Hematopoietic multipotent progenitor cell treated with erythropoietin and hydrocortisone succinate and interleukin-3 and kit ligand, for 6 days (in vitro differentiated cells): ENCODE measurements at regions not wholly inside any gene's neighbourhood (a gene's known extent, or its start where the extent isn't known, plus 50 kb on each side); places are given as distances from the start of the nearest gene placed in this dataset.

Experiments used
- DNase-seq: peaks from one replicate; pipeline ENCODE4 v3.0.0-alpha.2; 2015

DNA sequence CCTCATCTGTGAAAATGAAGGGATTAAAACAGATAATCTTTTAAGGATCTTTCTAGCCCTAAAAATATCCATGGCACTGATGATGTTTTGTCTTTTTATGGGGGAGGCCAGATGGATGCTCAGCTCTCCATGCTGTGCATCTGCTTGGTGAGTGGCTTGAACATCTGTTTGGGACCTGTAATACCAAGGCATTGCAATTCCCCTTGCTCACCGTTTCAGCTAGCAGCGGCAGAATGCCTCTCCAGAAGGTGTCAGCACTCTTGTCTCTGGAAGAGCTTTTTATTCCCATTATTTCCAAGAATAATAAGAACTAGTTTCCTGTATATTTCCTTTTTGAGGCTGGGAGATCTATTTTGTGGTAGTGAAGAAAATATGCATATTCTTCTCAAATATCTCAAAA, 151.9 kb upstream of the ANK2 start:
- no peak for DNase-seq

DNA sequence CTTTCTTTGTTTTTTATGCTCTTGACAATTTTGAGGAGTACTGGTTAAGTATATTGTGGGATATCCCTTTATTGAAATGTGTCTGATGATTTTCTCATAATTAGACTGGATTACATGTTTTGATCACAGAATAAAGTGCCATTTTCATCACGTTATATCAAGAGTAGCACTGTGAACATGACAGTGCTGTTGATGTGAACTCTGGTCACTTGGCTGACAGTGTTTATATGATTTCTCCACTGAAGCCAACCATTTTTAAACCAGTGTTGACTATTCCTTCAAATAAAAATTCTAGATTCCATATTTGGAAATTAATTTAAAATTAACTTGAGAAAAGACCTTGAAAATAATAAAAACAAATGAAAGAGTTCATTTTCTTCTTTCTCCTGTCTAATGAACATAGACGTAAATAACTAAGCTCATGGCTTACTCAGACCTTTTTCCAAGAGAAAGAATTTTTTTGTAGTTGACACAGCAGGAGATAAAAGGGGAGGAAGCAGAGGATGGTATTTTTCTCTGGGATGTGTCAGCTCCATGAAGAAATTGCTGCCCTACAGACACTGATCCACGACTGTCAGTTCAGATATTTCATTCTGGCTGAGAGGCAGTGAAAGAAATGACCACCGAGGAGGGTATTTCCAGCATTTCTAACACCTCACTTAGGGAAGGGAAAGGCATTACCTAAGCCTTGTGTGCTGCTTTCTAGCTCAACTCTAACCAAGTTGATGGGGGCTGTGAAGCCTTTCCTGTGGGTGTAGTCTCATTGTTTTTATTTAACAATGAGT, 150.9 kb upstream of the ANK2 start:
- DNase-seq = no peak

DNA sequence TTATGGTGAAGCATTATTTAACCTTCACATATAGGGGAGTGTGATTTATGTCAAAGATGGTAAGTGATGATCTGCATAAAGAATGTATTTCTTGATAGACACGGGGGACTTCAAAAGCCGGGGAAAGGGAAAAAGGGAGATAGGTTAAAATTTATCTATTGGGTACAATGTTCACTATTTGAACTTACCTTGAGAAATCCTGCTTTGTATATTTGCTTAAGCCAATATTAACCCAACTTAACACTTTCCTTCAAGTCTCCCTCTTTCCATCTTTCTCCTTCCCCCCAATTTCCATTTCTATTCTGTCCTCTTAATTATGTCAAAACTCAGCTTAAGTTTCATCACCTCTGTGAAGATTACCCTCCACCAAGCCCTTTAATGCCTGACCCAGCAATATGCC, 149.0 kb upstream of the ANK2 start:
- no peak for DNase-seq

DNA sequence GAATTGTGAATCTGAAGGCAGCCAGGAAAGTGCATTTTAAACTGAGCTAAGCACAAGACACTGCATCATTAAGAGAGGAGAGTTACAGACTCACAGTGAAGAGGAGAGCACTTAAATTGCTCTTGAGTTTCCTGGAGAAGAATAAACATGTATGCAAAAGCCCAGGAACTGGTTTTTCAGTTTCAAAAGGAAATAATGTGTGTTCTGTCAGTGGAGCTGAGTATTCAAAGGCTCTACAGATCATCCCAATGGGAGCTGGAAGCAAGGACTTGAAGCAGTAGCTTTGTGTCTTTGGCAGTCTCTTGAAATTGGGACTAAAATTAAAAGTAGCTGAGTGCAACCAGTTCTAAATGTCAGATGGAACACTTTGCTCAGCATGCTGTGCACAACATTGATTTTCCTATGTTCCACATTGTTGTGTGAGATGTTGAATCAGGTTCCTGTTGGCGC, 147.5 kb upstream of the ANK2 start:
- no peak for DNase-seq

DNA sequence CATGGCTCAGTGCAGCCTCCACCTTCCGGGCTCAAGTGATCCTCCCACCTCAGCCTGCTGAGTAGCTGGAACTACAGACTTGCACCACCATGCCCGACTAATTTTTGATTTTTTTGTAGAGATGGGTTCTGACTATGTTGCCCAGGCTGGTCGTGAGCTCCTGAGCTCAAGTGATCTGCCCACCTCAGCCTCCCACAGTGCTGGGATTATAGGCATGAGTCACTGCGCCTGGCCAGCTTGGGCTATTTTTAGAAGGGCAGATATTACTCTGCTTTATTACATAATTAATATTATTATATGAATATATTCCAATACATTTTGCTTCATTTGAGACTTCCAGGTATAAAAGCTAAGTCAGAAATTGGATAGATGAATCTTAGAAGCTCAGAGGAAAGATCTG, 143.7 kb upstream of the ANK2 start:
- DNase-seq = no peak

DNA sequence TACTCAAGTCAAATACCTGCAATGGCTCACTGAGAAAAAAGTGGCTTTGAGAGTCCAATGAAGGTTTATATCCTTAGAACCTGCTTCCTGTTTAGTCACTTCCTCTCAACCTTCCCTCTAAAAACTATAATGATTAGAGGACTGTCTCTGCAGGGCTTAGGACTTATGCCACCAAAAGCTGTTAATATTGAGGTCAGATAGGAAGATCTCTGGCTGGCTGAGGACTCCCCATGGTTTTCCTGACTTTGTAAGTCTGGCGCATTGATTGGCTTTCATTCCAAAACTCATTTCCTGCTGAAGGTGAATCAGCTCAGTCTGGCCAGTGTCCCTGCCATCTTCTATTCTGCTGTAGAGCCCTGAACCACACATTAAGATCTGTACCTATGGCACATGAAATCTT, 140.9 kb upstream of the ANK2 start:
- DNase-seq = no peak

DNA sequence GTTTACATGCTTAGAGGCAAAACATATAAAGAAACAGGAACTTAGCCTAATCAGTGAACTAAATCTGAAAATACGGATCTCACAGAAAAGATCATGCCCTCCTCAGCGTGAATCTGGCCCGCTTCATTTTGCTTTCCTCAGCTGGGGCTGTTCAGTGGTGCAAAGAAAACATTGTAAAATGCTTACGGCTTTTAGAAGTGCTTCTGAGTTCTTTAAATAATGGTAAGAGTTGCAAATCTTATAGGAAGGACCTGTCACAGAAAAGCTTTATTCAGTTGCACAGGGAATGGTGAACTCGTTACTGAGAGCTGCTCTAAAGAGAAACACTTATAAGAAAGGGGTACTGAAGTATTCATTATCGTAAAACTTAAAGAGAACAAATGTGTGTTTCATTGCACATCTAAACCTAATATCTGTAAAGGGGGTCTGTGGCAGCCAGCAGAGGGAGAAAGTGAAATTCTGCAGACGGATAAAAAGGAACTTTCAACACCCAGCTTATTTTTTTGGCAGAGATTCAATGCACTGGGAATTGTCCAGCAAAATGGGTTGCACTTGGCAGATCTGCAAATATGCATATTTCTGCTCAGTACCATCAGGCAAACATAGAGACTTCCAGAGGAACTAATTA, 139.2 kb upstream of the ANK2 start:
- DNase-seq = no peak

DNA sequence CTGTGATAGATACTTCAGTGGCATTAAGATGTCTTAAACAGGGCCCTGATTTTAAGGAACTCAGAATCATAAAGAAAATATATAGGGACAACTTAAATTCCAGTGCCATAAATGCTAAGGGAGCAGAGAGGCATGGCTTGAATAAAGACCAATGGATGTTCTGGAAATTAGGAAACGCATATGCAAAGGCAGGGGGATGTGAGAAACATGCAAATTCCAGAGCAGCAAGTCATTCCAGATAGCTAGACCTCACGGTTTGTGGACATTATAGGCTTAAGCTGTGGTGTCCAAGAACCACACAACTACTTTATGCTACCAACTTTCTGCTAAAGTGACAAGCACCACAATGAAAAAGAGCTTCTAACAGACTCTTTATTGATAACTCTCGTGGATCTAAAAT, 132.6 kb upstream of the ANK2 start:
- DNase-seq = no peak

DNA sequence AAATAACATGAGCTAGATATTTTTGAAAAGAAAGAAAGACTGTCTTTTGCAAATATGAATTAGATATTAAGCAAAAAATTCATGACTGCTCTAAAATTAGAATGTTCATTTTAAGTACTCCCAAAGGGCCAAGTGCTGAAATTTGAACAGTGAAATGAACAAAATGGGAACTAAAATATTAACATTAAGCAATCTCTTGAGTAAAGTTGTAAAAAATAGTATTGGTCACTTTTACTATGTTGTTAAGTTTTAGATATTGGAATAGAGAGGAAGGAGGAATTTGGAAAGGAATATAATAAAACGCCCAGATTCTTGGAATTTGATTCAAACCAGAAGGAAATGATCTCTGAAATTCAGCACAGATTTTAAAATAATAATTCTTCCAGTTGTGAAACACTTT, 125.9 kb upstream of the ANK2 start:
- DNase-seq = no peak

DNA sequence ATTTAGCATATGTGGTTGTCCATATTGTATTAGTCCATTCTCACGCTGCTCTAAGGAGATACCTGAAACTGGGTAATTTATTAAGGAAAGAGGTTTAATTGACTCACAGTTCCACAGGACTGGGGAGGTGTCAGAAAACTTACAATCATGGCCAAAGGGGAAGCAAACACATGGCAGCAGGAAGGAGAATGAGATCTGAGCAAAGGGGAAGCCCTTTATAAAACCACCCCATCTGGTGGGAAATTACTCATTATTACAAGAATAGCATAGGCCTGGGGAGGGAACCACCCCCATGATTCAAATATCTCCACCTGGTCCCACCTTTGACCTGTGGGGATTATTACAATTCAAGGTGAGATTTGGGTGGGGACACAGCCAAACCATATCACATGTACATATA, 122.6 kb upstream of the ANK2 start:
- DNase-seq = no peak

DNA sequence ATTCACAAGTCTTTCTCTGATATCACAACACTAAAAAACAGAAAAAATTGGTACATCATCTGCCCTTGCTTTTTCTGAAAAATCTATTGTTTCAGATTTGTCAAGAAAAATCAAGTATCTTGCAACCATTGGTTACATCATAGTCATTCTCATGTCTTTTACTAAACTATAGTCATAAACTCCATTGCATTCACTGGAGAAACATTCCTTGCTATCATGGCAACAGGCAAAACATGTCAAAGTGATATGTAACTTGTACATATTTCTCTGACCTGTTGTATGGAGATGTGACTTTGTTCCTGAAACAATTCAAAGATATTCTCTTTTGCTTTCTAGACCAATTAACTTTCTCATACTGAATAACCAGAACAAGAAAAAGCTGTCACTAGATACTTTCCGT, 121.9 kb upstream of the ANK2 start:
- DNase-seq = no peak

DNA sequence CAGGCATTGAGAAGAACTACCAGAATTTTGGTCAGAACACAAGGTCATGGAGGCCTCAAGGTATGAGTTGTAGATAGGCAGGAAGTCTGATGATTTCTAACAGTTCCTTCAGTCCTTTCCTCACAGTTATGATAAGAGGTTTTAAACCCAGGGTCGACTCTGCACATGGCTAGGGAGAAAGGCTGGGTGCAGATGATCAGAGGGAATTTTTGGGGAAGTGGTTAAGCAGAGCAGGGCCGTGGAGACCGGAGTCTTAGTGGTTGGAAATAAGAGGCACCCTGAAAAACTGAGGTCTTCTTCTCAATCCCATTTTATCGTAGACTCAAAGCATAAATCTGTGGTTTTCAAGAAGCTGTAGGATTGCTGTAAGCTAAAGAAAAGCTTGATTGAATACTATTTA, 118.5 kb upstream of the ANK2 start:
- no peak for DNase-seq

DNA sequence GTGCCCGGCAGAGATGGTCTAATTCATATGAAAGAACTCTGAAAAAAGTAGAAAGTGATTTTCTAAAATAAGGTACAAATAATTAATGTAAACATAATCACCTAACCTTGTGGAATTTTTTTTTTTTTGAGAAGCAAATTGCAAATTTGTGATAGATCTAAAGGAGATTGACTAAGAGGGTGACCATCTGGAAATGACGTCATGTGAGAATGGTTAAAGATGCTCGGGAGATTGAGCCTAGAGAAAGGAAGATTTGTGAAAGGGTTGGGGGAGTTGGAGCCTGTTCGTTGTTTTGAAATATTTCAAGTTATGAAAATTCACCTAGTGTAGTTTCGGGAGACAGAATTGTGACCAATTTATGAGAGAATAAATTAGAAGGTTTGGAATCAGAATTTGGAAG, 115.7 kb upstream of the ANK2 start:
- no peak for DNase-seq

DNA sequence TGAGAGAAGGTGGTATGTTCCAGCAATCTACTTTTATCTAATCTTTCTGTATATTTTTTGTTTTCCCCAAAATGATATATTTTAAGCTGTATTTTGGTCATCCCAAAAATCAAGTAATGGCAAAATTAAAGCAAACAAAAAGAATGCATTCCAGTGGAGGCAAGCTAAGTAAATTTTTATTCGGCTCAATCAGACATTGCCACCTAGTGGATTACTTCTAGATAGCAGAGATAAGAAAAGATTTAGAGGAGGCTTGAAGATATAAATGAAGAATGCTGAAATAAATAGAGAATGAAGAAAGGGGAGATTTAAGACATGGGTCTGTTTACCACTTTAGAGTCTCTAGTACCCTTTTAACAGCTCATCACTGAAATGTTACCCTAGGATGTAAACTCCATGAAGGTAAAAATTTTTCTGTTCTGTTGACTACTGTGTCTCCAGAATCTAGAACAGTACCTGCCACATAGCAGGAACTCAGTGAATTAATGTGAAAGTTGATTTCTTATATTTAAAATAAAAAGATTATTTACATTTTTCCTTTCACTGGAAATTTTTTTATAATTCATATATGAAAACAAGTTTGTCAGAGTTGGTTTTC, 110.9 kb upstream of the ANK2 start:
- peak; percentile 50 for DNase-seq

DNA sequence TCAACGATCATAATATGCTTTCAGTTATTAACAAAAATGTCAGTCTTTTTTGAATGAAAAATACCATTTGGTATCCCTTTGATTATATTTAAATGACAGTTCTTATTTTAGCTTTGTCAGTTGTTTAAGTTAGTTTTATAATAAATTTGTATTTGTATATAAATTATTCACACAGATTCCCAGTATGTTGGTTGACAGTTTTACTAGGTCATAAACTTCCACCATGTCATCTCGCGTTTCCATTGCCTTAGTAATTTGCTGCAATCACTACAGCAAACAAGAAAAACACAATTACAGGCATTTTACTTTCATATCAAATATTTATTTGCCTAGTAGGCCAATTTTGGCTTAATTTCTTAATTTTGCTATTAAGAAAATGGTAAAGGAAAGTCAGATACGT, 109.6 kb upstream of the ANK2 start:
- DNase-seq = no peak

DNA sequence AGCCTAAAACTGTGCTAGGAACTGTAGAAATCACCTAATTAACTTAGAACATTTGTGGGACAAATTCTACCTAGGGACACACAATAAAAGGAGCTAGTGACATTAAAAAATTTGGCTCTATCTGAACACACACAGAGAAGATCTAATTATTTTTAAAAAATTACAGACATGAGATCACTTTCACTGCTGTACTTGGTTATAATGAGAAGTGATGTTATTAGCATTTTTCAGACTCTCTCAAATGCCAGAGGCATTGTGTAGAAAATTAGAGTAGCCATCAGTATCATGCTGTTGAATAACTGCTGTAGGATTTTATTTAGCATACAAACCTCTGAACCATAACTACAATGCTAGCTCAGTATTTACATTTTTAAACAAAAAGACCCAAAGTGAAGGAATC, 109.1 kb upstream of the ANK2 start:
- DNase-seq = no peak

DNA sequence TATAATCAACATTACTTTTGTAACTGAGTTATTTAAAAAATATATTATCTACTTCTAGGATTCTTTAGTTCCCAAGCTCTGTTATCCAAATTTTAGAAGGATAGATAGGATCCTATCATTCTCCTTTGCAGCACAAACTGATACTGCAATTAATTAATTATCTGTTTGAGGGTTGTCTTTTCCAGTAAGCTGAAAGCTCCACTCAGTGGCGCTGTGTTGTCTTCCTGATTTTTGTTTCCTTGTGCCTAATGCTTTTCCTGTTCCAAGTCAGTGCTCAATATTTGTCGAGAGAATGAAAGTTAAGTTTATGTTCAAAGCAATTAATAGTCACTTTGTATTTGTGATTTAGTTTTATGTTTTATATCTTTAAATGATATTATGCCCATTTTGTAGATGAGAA, 107.4 kb upstream of the ANK2 start:
- no peak for DNase-seq

DNA sequence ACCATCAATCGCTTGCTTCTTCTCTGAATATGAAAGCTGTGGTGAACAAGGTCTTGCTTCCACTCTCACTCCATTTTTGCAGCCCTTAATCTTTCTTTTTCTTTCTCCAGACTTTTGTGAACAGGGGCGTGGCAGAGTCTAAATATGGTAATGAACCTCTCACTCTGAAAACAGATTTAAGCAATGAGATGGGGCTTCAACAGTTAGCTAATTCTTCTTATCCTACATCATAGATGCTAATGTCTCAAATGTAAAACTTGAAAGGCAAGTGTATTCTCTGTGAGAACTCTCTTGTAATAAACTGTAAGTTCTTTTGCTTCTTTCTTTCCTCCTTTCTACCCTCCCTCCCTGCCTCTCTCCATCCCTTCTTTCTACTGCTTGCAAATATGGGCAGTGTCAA, 106.5 kb upstream of the ANK2 start:
- no peak for DNase-seq

DNA sequence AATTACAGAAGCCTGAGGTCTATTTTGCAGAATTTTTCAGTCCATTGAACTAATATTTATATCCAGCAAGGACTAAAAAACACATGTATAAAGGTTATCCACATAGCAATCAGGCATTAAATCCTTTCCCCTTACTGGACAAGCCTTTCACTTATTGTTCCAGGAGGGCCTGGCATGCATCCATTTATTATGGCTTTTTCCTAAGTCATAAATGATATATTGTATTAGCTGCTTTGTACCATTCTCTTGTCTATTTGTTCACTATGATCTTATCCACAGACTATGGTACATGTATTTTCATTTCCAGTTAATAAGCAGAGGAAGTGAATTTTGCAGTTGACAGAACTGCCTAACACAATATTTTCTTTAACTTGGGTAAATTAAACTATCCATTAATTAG, 105.4 kb upstream of the ANK2 start:
- no peak for DNase-seq

DNA sequence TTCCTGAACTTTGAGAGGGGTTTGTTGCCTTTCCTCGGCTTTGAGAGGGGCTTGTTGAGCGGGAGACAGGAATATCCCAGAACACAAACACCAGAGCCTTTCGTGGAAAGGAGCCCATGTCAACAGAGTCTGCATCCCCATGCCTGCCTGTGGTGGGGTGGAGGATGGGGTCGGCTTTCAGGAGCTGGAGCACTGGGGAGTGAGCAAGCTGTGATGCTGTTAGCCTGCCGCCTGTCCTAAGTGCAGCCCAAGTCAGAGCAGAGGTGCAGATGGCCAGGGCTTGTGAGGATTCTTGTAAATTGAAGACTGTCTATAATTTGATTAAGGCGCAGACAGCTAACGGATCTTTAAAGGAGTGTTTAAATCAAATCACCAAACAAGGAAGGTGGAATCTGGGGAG, 103.3 kb upstream of the ANK2 start:
- no peak for DNase-seq

DNA sequence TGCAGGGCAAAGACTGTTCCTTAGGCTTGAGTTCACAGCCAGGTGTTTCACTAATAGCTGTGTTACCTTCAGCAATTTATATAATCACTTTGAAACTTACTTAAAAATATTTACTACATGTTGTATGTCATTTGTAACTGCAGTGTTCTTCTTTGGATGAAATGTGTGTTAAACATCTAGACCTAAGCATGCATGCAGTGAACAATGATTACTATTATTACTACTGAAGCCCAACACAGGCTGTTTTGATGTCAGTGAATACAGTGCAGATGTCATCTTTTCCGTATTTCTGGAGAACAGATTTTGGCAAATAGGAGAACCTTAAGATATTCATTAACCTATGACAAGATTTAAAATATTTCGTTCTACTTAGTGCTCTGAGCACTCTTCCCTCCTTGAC, 101.8 kb upstream of the ANK2 start:
- DNase-seq = no peak

DNA sequence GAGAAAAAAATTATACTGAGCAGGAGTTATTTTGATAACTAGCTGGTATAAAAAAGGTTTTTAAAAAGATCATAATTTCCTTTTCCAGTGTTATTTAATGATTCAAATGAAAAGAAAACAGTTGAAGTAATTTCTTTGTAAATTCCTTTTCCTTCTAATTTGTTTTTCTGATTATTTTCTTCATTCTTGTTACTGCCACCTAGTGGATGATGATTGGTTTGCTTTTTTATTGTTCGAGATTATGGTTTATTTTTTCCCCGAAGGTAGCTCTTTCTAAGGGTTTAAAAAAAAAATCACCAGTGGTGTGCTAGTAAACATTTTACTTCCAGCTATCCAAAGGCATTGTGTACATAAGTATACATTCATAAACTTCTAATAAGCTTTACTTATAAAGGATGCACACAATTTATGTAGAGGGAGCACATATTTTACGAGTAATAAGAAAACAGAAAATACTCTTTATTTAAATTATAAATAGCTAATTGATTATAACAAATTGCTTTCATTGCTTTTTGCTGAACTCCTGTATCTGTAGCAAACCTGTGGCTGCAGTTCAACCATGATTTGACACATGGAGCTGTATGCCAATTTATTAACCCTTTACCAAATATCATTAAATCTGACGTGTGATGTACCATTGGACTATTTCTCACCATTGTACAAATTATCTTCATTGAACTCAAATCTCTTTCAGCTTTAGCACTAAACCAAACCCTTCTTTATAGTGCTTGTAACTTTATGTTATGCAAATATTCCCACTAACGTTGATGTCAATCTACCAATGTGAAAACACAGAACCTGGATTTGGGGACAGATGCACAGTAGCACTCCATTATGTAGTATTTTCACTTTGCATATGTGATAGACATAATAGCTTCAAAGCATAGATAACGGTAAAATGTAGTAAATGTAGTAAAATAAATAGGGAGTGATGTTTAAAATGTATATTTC, 97.8 kb upstream of the ANK2 start:
- DNase-seq = peak; percentile 47

DNA sequence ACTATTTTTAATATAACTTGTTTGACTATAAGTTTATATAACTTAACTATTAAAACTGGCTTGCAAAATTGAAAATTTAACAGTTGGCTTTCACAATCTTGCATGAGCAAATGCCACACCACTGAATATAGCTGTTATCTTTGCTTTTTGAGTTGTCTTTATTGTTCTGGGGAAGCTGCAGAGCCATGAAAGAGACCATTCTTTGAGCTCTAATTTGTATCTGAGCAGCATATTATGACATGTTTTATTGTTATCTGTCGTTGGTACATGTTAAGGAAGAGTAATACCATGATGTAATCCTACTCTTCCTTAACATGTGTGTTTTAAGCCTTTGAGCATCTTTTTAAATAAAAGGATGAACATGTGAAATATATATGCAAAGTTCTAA, 97.1 kb upstream of the ANK2 start:
- no peak for DNase-seq
